ENCODE measurements at regions not wholly inside any gene's neighbourhood (a gene's known extent, or its start where the extent isn't known, plus 50 kb on each side); places are given as distances from the start of the nearest gene placed in this dataset.

GRCh38 chr9:7508516-7508915 lies 291.1 kb downstream of the DMAC1 start:
- TF ChIP-seq CTCF (conservative IDR thresholded peaks at IDR 0.05 in 1 of 2, IDR thresholded peaks at IDR 0.05 in 1 of 2; ENCODE audit: low read depth in 1 of 2, low read length in 2 of 2), result no peak
- TF ChIP-seq EZH2 (IDR thresholded peaks at IDR 0.05; ENCODE audit: low read length, missing control alignments), result no peak

All from fibroblast of lung (primary cell).